SK-N-MC (cell line): ENCODE measurements at regions not wholly inside any gene's neighbourhood (a gene's known extent, or its start where the extent isn't known, plus 50 kb on each side); places are given as distances from the start of the nearest gene placed in this dataset.

ENCODE experiments used
- EZH2 ChIP-seq: fragments of 200-600 bp; sonication (generic); IDR thresholded peaks from one replicate; pipeline ENCODE4 v1.6.1; 2017; ENCODE audit warnings: antibody characterized with exemption
- POLR2AphosphoS5 ChIP-seq: IDR thresholded peaks from 2 replicates; pipeline ENCODE4 v1.6.1; 2012; ENCODE audit warnings: mild to moderate bottlenecking, low read depth, low read length, borderline replicate concordance

- no peak for TF ChIP-seq EZH2
- TF ChIP-seq POLR2AphosphoS5, result no peak
Observed at GRCh38 chr12:60059180-60059579, 463.4 kb downstream of the SLC16A7 start.
